GM23248 (cell line): ENCODE measurements at regions not wholly inside any gene's neighbourhood (a gene's known extent, or its start where the extent isn't known, plus 50 kb on each side); places are given as distances from the start of the nearest gene placed in this dataset.

Experiments used
- EZH2 ChIP-seq: fragments of 200-600 bp; sonication (generic); IDR thresholded peaks from 2 replicates; pipeline ENCODE4 v1.6.1; 2018; ENCODE audit warnings: antibody characterized with exemption, mild to moderate bottlenecking; ENCODE audit not compliant: insufficient read depth, poor library complexity, severe bottlenecking
- EZH2phosphoT487 ChIP-seq: fragments of 200-600 bp; sonication (generic); IDR thresholded peaks from 2 replicates; pipeline ENCODE4 v1.6.1; 2018; ENCODE audit warnings: antibody characterized with exemption, moderate library complexity, mild to moderate bottlenecking, low read depth; ENCODE audit not compliant: insufficient read depth

GRCh38 chr9:20290257-20290656 lies 332.0 kb downstream of the MLLT3 start:
- TF ChIP-seq EZH2phosphoT487 (no peak), EZH2 (no peak)
